DMS153 treated with DMSO at 0.1 percent for 48 hours (cell line): ENCODE measurements at regions not wholly inside any gene's neighbourhood (a gene's known extent, or its start where the extent isn't known, plus 50 kb on each side); places are given as distances from the start of the nearest gene placed in this dataset.
"Not testable (repeated sequence)": the region's sequence is repeated elsewhere in the genome, so short reads cannot be mapped to it uniquely, and the experiment has no call there.

ENCODE experiments used
- DNase-seq: peaks from one replicate; lab custom pipeline; 2025; ENCODE audit not compliant: unreplicated experiment; lab: John Stamatoyannopoulos, UW

- no peak for DNase-seq
These were observed 151.5 kb upstream of the STMND1 start for GRCh38 chr6:16950302-16950701.

GRCh38 chr6:16949716-16950115 lies 152.1 kb upstream of the STMND1 start:
- DNase-seq, result no peak

- DNase-seq, result no peak
These were observed 153.5 kb upstream of the STMND1 start for GRCh38 chr6:16948396-16948795.

- DNase-seq, result no peak
These were observed 154.4 kb upstream of the STMND1 start for GRCh38 chr6:16947375-16948015.

- DNase-seq, result no peak
These were observed 157.3 kb upstream of the STMND1 start for GRCh38 chr6:16944596-16944995.

GRCh38 chr6:16939839-16940238 lies 162.0 kb upstream of the STMND1 start:
- no peak for DNase-seq

- no peak for DNase-seq
These were observed 162.5 kb upstream of the STMND1 start for GRCh38 chr6:16939351-16939750.

- no peak for DNase-seq
These were observed 165.0 kb upstream of the STMND1 start for GRCh38 chr6:16936893-16937292.

GRCh38 chr6:16933961-16934360 lies 167.9 kb upstream of the STMND1 start:
- DNase-seq, result no peak

- DNase-seq, result no peak
These were observed 168.3 kb upstream of the STMND1 start for GRCh38 chr6:16933532-16933931.

- DNase-seq, result no peak
These were observed 168.9 kb upstream of the STMND1 start for GRCh38 chr6:16932920-16933319.

GRCh38 chr6:16931079-16931478 lies 169.8 kb upstream of the ATXN1 start:
- not testable (repeated sequence) for DNase-seq

- DNase-seq, result no peak
These were observed 169.2 kb upstream of the ATXN1 start for GRCh38 chr6:16930432-16930831.

- DNase-seq, result no peak
These were observed 168.5 kb upstream of the ATXN1 start for GRCh38 chr6:16929809-16930208.

GRCh38 chr6:16928387-16928786 lies 167.1 kb upstream of the ATXN1 start:
- no peak for DNase-seq

- DNase-seq, result no peak
These were observed 165.9 kb upstream of the ATXN1 start for GRCh38 chr6:16927205-16927604.

- no peak for DNase-seq
These were observed 164.2 kb upstream of the ATXN1 start for GRCh38 chr6:16925461-16925860.

- no peak for DNase-seq
These were observed 161.0 kb upstream of the ATXN1 start for GRCh38 chr6:16922282-16922681.

GRCh38 chr6:16921399-16922110 lies 160.3 kb upstream of the ATXN1 start:
- no peak for DNase-seq

GRCh38 chr6:16918586-16918985 lies 157.3 kb upstream of the ATXN1 start:
- DNase-seq, result no peak

GRCh38 chr6:16914184-16914583 lies 152.9 kb upstream of the ATXN1 start:
- no peak for DNase-seq

GRCh38 chr6:16912756-16913155 lies 151.5 kb upstream of the ATXN1 start:
- no peak for DNase-seq

- no peak for DNase-seq
These were observed 149.8 kb upstream of the ATXN1 start for GRCh38 chr6:16911088-16911487.
